ENCODE measurements at regions not wholly inside any gene's neighbourhood (a gene's known extent, or its start where the extent isn't known, plus 50 kb on each side); places are given as distances from the start of the nearest gene placed in this dataset.
"Not testable (repeated sequence)": the region's sequence is repeated elsewhere in the genome, so short reads cannot be mapped to it uniquely, and the experiment has no call there.

DNA sequence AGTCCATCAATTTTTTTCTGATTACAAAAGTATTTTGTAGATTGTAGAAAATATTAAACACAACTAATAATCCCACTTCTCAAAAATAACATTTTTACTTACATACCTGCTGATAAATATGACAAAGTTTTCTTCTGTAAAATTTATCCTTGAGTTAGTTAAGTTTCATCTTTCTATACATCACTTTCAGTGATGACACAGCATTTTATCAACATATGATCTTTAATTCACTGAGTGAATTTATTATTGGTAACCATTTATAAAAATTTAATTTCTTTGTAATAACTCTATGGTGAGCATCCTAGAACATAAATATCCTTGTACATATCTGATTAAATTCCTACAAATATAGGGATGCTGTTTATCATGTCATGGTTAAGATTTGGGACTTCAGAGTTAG, 385.0 kb upstream of the SLC35B3 start:
- no peak for DNase-seq

DNA sequence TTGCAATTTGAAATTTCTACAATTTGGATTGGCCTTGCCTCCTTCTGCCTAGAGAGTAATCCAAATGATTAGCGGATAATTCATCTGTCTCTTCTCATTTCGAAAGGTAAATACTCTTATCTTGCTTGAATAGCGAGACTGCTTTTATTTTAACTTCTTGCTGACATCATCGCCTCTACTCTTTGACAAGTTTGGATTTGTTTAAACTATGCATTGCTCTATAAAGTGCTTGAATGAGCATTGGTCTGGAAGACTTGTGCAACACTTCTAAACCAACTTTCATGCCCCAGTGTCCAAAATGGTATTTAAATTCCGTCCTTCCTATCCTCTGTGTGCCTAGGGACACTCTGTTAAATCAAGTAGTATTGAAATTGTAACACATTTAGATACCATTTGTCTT, 384.1 kb upstream of the SLC35B3 start:
- no peak for DNase-seq

DNA sequence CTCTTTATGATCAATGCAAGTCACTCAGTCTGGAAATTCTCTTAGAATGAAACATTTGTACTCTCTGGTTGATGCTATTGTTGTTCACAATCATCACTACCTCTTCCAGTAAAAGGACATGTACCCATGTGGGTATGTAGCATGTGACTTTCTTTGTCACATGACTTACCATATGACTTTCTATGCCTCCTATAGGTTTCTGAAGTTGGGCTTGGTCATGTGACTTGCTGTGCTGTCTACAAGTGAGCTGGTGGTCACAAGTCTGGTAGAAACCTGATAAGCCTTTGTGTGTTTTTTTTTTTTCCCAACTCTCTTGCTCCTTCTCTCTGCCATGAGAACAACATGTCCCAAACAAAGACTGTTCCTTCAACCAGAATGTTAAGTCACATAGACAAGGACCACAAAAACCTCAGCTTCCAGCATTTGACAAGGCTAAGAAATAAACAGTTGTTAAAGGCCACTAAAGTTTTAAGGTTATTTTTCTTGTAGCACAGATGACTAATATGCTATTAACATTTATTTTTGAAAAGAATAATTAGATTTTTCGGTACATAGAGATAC, 379.2 kb upstream of the SLC35B3 start:
- no peak for DNase-seq

DNA sequence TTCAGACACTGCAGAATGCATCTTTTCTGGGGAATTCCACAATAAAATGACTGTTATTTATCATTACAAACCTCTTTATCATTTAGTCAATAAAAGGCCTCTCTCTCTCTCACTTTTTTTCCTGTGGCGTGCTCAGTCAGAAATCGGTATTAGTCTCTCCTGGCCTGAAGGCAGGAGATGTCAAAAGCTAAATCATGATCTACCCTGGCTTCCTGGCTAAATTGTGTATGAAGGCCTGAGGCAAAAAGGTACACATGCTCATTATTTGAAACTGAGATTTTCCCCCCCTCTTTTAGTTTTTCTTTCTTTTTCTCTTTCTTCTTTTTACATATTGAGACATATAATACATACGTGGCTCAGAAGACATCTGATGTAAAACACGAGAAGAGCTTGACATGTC, 375.0 kb upstream of the SLC35B3 start:
- no peak for DNase-seq

DNA sequence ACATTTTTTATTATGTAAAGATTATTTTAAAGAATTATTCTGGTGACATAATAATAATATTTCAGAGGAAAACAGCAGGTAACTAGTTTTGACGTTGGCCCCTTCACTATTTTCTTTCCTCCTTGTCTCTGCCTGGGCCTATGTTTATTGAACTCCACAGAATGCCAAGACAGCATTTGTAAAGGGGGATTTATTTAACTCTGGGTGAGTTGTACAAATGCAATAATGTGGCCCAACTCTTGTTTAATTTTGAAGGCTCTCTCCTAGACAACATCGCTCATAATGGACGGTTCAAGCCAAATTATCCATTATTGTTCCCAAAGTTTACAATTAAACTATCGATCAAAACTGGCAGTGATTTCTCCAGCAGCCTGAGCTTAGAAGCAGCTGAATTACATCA, 374.3 kb upstream of the SLC35B3 start:
- DNase-seq: no peak

DNA sequence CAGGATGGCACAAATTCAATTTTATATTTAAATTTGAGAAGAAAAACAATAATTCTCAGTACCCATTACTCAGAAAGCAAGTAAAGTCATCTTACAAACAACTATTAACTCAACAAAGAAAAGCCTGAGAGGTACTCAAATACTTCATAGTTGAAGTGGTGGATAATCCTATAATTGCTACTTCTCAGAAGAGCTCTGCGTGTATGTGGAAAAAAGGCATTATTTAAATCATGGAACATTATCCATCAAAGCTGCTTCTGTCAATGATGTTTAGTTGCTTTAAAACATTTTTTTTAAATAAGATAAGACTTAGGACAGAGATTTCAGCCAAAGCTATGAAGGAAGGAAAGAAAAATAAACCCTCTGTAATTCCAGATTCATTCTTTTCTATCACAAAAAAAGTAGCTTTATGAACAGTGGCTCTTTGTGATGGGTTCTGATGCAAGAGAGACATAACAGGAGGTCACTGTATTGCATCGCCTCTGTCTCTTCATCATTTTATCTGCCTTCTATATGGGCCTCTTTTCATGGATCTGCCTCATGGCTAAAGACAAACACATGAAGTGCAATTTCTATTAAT, 367.9 kb upstream of the SLC35B3 start:
- DNase-seq: no peak

DNA sequence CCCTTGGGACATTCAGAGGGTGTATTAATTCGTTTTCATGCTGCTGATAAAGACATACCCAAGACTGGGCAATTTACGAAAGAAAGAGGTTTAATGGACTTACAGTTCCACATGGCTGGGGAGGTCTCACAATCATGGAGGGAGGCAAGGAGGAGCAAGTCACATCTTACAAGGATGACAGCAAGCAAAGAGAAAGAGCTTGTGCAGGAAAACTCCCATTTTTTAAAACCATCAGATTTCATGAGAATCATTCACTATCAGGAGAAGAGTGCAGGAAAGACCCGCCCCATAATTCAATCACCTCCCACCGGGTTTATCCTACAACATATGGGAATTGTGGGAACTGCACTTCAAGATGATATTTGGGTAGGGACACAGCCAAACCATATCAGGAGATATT, 367.1 kb upstream of the SLC35B3 start:
- DNase-seq: not testable (repeated sequence)

DNA sequence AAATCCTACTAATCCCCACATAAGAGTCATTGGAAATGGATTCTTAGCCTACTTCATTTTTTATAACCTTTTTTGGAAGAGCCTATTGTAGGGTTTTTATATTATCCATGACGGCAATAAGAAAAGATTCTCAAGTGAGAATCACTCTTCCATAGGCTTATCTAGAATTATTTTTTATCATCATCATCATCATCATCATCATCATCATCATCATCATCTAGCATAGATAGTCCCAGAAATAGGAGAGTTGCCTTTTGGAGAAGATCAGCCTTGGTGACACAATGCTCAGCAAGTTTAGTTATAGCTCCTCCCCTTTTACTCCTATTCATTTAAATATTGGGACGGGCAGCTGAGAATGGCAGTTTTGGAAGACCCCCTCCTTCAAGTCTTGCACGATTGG, 359.1 kb upstream of the SLC35B3 start:
- no peak for DNase-seq

DNA sequence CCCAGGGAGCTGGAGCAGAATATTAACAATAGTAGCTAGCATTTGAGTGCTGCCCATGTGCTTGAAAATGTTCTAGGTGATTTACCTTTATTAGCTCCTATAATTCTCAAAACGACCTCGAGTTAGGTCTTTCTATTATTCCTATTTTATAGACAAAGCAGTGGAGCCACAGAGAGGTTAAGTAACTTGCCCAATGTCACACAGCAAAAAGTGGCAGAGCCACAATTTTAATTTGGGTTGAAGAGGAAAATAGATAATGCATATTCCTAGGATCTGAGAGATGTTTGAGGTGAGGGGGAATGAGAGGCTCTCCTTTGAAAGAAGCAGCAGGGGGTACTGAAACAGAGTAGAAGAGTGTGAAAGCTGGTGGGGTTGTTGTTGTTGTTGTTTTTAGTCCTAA, 354.5 kb upstream of the SLC35B3 start:
- no peak for DNase-seq

DNA sequence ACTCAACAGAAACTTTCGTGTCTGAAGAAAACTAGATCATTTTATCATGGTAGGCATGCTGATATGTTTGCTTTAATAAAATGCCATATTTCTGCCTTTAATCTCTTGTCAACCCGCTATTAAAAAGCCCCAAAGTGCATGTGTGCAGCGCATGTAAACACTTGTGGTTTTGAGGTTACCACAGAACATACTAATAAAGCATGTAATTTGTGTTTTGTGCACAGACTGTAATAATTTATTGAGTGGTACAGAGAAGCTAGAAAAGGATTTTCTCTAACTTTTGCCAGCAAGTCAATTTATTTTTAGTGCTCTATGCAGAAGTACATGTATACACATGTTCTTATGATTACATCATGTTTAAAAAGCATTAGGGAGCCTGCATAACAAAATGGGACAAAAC, 349.9 kb upstream of the SLC35B3 start:
- DNase-seq: no peak

DNA sequence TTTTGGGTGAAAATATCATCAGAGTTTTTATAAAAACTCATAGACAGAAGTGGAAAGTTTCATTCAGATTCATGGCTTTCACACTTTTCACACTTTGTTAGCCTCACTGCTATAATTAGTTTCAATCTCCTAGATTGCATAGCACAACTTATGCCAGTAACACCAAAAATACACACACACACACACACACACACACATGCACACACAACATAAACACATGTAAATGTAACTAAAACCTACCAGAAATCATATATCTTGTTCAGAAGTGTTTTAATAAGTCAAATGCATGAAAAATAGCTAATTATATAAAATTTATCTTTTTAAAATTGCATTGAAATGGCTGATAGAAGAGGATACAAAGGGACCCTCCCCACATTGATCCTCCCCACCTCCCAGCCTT, 347.8 kb upstream of the SLC35B3 start:
- no peak for DNase-seq

DNA sequence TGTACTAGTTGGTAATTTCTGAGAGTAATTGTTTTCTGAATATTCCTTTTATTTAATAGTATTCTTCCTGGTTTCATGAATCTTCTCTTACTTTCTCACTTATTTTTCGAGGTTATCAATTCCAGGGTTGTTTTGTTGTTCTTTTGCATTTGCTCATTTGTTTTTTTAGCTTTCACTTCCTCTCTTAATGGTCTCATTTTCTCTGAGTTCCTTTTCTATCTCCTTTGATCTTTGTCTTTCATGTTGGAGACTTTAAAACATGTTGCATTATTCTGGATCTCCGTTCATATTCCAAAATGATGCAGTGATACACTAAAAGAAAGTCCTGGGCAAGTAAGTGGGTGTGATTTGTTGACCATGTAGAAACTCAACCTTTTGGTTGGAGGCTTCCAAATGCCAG, 345.3 kb upstream of the SLC35B3 start:
- DNase-seq: no peak

DNA sequence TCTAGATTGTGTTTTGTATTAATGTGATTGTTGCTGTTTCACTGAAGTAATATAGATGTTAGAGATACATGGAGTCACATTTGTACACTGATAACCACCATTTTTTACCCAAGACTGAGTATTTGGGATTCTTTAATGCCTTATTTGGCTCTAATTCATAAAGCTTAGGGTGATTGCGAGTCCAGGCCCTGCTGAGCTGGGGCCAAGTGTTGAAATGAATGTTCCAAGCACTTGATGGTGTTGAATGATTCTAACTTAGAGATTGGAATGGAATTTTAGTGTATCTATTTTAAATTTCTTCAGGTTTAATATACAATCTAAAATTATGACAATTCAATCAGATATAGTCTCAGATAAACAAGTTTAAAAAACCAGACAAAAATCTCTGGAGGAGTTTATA, 329.4 kb upstream of the SLC35B3 start:
- DNase-seq: no peak

DNA sequence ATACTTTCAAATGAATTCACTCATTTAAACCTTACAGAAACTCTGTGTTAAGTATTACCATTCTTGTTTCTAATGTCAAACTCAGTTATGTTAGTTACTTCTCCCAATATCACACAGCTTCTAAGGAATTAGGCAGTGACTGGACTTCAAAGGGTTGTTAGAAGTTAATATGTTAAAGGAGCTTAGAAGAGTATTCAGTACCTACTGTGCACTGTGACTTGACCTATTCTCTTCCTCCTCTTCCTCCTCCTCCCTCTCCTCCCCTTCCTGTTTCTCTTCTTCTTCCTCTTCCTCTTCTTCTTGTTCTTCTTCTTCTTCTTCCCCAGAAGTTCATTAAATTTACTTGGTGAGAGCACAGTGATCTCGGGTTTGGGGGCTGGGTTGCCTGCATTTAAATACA, 325.6 kb upstream of the SLC35B3 start:
- no peak for DNase-seq

DNA sequence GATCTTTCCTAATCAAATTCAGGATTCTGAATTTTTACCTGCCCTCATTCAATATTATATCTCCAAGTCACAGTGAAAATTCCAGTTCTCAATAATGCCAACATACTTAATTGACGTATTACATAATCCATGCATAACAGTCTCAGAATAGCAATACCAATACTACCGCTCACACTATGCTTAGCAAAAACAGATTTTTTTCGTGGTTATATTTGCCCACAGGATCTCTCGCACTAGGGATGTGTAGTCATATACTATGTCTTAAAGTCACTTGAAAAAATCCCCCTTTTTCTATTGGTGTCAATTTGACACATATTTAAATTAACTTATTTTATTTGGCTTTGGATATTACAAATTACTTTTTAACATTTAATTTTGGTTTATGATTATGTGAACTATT, 323.1 kb upstream of the SLC35B3 start:
- DNase-seq: no peak

DNA sequence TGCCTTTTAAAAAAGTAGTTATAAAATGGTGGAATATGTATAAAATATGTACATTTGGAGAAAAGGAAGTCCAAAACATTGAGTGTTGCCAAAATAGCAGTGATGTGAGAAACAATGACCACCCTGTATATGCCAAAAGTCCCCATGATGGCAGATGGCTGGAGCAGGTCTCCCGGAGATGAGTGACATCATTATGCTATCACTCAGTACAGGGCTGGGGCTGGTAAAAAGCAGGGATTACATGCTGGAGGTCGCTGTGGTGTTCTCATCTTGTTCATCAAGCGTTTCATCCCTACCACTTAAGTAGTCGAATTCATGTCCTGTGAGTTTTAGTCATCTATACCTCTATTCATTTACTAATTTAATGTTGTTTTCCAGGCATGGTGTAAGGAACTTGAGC, 315.3 kb upstream of the SLC35B3 start:
- DNase-seq: no peak

DNA sequence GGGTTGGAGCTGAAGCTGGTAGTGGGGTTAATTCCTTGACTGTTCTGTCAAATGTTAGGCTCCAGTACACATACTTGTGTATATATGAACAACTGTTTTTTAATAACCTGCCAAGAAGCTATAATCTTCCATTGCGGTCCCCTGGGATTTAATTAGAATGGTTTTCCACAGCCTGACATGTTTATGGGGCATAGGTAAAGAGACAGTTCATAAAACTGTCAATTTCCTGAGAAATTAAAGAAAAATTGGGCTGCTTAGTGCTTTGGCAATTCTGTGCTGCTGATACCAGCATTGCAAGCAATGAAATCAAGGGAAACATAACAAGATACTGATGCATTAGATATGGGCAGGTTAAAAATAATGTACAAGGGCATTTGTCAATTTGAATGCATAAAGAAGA, 314.1 kb upstream of the SLC35B3 start:
- no peak for DNase-seq

DNA sequence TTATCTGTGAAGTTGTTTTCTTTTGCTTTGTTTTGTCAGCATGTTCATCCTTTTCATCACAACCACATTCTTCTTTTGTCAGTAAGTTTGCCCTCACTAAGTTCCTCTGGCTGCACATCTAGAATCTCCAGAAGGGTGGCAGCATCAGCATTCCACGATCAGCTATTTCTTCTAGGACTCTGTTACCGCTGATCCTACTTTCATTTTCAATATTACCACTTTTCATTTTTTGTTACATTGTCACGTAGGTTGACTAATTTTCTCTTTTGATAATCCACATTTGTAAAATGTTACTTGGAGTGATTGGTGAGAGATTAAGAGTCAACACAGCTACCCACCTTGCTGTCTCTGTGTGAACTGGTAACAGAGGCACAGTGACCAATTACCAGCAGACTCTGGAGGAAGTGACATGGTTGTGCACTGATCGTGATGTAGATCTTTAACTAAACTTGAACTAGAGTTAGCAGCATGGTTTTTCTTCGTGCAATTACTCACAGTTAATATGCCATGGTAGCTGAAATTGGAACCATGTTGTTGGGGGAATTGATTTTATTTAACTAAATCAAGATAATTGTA, 307.9 kb upstream of the SLC35B3 start:
- DNase-seq: no peak

DNA sequence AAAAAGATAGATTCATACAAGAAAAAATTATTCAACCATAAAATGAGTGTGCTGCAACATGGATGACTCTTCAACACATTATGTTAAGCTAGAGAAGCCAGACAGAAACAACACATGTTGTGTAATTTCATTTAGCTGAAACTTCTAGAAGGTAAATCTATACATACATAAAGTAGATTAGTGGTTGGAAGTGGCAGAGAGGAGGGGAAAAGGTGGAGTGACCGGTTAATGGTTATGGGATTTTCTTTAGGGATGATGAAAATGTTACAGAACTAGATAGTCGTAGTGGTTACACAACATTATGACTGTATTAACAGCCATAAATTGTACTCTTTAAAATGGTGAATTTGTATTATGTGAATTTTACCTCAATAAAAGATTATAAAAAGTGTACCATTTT, 304.1 kb upstream of the SLC35B3 start:
- no peak for DNase-seq

DNA sequence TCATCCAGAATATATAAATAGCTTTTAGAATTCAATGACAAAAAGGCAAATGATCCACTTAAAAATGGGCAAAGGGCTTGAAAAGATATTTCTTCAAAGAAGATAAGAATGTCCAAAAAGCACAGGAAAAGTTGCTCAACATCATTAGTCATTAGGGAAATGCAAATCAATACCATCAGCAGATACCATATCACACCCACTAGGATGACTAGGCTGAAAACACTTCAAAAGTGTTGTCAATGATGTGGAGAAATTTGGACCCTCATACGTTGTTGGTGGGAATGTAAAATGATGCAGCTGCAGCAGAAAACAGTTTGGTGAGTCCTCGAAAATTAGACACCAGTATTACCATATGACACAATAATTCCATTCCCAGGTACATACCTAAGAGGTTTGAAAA, 303.6 kb upstream of the SLC35B3 start:
- DNase-seq: no peak

DNA sequence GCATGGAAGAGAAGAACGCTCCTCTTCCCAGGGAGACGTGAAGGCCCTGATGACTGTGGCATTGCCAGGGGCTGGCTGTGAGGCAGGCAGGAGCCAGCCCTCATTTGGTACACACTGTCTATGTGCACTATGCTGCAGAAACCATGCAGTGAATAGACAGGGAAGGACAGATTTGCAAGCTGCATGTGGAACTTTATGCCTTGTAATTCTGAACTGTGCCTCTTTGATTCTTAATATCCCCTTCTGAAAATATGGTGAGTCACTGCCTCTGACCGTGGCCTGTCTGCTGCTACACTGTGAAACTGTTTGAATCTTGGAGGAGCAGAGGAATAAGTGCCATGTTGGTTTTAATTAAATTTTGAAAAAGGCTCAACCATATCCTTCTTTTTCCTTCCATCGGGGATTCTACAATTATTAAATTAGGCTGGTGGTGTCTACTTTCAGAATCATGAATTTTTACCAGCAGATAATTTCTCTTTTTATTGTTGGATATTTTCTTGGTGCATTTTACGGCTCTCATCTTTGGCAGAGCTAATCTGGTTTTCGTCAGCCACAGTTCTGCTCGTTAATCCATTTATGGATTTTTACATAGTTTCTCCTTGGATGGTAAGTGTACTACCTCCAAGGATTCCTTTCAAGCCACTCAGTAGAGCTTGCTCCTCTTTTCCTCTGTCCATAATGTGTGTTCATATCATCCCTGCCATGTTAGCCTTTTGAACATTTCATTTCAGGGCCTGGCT, 301.0 kb upstream of the SLC35B3 start:
- DNase-seq: no peak

DNA sequence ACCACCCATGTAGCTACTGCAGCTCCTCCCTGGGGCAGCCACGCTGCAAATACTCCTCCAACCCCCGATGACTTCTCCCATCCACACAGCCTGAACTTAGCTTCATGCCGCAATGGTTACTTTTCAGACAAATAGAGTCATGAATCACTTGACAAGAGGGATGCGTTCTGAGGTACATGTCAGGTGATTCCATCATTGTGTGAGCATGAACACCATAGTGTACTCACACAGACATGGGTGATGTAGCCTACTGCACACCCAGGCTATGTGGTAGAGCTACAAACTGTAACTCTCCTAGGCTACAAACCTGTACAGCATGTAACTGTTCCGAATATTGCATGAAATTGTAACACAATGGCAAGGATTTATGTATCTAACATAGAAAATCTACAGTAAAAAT, 298.5 kb upstream of the SLC35B3 start:
- no peak for DNase-seq

DNA sequence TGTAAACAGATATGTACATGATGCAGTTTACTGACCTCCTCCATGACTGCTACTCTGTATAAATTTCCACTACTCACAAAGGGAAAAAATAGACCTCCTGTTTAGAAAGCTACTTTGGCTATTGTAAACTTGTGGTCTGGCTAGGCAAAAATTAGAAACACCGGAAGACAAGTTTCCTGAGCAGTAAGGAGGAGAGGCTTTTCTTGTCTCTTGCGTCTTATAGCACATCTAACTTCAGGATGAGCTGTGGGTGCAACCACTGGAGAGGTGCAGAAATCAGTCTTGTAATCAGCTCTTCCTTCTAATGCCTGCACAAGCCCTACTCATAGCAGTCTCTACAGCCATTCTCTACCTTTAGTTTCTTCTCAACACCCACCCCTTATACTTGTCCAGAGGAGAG, 296.5 kb upstream of the SLC35B3 start:
- DNase-seq: no peak
